Kidney epithelial cell (primary cell): ENCODE measurements at regions not wholly inside any gene's neighbourhood (a gene's known extent, or its start where the extent isn't known, plus 50 kb on each side); places are given as distances from the start of the nearest gene placed in this dataset.

ENCODE experiments used
- DNase-seq: peaks from one replicate; pipeline ENCODE4 v3.0.0-alpha.2; 2010; ENCODE audit warnings: low read depth
- H3K27me3 ChIP-seq: 2 replicates; pipeline ENCODE4 v1.6.0; 2011; ENCODE audit warnings: low read length; ENCODE audit not compliant: control insufficient read depth, insufficient read depth
- H3K36me3 ChIP-seq: 2 replicates; pipeline ENCODE4 v1.5.1; 2011; ENCODE audit warnings: low read length; ENCODE audit not compliant: control insufficient read depth, insufficient read depth
- H3K4me3 ChIP-seq: 2 replicates; pipeline ENCODE4 v1.5.1; 2011; ENCODE audit warnings: low read depth, mild to moderate bottlenecking, control low read depth, low read length
- TF ChIP-seq, protein P1 (sequence below): IDR thresholded peaks from 2 replicates; pipeline ENCODE4 v1.5.1; 2011; ENCODE audit warnings: mild to moderate bottlenecking, moderate library complexity, low read length, control low read depth, inconsistent platforms; ENCODE audit not compliant: insufficient read depth, poor library complexity, severe bottlenecking

DNA sequence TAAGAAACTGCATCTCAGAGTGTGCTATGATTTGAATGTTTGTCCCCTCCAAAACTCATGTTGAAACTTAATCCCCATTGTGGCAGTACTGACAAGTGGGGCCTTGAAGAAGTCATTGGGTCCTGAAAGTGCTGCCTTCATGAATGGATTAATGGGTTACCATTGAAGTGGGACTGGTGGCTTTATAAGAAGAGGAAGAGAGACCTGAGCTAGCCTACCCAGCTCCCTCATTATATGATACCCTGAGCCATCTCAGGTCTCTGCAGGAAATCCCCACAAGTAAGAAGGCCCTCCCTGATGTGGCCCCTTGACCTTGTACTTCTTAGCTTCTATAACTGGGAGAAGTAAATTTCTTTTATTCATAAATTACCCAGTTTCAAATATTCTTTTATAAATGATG is 526.8 kb downstream of the XIRP2 start:
- TF ChIP-seq, protein P1, sequence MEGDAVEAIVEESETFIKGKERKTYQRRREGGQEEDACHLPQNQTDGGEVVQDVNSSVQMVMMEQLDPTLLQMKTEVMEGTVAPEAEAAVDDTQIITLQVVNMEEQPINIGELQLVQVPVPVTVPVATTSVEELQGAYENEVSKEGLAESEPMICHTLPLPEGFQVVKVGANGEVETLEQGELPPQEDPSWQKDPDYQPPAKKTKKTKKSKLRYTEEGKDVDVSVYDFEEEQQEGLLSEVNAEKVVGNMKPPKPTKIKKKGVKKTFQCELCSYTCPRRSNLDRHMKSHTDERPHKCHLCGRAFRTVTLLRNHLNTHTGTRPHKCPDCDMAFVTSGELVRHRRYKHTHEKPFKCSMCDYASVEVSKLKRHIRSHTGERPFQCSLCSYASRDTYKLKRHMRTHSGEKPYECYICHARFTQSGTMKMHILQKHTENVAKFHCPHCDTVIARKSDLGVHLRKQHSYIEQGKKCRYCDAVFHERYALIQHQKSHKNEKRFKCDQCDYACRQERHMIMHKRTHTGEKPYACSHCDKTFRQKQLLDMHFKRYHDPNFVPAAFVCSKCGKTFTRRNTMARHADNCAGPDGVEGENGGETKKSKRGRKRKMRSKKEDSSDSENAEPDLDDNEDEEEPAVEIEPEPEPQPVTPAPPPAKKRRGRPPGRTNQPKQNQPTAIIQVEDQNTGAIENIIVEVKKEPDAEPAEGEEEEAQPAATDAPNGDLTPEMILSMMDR = no peak
- Histone ChIP-seq H3K4me3 (no peak overlapping the region), H3K27me3 (no peaks in the 10 kb centered on the region), H3K36me3 (no peaks in the 10 kb centered on the region)
- no peak for DNase-seq

- Histone ChIP-seq H3K4me3 (no peak overlapping the region), H3K36me3 (no peaks in the 10 kb centered on the region), H3K27me3 (no peaks in the 10 kb centered on the region)
- no peak for DNase-seq
- TF ChIP-seq, protein P1 = no peak
Observed at GRCh38 chr2:167411367-167411766, 523.1 kb downstream of the XIRP2 start.

DNA sequence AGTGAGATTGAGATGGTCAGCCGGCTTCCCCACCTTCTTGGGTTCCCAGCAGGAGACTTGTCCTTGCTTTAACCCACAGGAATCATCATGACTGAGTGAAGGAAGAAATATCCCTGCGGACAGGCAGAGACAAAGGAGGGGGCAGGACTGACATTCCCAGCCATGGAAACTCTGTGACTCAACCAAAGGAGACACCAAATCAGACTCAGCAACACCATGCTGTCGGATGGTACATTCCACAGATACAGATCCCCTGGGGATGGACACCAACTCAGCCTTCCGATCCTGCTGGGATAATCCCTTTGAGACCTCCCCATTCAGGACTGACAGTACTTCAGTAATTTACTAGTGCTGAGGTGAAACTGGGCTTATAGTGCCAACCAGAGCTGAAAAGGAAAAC is 518.3 kb downstream of the XIRP2 start:
- Histone ChIP-seq H3K4me3 (no peak overlapping the region), H3K36me3 (no peaks in the 10 kb centered on the region), H3K27me3 (no peaks in the 10 kb centered on the region)
- DNase-seq = no peak
- TF ChIP-seq, protein P1 = no peak

DNA sequence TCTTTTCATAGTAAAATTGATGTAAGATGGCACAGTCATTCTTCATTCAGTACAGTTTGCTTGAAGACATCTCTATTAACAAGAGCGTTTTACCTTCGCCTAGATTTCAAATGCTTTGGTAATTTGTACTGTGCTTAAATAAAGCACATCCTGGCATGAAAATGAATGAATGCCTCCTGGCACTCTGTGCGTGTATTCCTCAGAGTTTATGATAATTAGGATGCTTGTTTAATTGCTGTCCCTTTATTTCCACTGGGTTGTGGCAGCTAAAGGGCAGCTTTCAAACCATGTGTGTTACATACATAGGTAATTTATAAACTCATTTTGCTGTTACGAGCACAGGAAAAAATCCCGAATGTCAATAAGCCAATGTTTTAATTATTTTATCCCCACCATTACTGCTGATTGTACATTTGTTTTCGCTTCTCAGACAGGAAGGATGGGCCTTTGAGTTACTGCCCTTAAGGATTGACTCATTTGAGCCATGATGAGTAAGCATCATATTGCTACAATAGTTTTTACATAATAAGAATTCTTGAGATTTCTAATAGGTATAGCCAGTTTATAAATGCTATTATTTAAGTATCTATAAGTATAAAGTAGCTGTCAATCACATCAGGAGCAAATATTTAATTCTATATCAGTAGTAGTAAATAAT is 516.5 kb downstream of the XIRP2 start:
- TF ChIP-seq, protein P1 = no peak
- Histone ChIP-seq H3K4me3 (no peak overlapping the region), H3K36me3 (no peaks in the 10 kb centered on the region), H3K27me3 (no peaks in the 10 kb centered on the region)
- DNase-seq = no peak

GRCh38 chr2:167401309-167401708 is 513.0 kb downstream of the XIRP2 start:
- DNase-seq = no peak
- H3K4me3 ChIP-seq = no peak overlapping the region
- TF ChIP-seq, protein P1 = no peak
- no peaks in the 10 kb centered on the region for H3K27me3 ChIP-seq
- H3K36me3 ChIP-seq = no peaks in the 10 kb centered on the region

DNA sequence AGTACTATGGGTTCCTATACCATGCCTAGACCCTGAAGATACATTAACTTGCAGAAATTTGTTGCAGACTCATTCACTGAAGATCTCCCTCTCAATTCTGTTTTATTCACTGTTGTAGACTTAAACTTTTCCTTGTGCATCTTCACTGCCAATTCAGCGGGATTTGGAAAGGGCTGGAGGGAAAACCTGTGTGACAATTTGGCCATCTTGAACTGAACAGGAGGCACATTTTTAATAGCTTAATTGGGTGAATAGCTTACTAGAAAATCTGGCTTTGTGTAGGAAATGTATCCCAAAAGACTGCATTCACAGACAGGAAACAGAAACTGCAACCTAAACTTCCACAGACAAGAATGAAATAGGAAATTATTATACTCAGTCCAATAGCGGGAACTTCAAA is 512.3 kb downstream of the XIRP2 start:
- no peaks in the 10 kb centered on the region for H3K27me3 ChIP-seq
- TF ChIP-seq, protein P1 = no peak
- DNase-seq = no peak

More for the DNA sequence above, 512.3 kb downstream of the XIRP2 start:
- Histone ChIP-seq H3K36me3 (no peaks in the 10 kb centered on the region), H3K4me3 (no peak overlapping the region)
